ENCODE measurements at regions not wholly inside any gene's neighbourhood (a gene's known extent, or its start where the extent isn't known, plus 50 kb on each side); places are given as distances from the start of the nearest gene placed in this dataset.

DNA sequence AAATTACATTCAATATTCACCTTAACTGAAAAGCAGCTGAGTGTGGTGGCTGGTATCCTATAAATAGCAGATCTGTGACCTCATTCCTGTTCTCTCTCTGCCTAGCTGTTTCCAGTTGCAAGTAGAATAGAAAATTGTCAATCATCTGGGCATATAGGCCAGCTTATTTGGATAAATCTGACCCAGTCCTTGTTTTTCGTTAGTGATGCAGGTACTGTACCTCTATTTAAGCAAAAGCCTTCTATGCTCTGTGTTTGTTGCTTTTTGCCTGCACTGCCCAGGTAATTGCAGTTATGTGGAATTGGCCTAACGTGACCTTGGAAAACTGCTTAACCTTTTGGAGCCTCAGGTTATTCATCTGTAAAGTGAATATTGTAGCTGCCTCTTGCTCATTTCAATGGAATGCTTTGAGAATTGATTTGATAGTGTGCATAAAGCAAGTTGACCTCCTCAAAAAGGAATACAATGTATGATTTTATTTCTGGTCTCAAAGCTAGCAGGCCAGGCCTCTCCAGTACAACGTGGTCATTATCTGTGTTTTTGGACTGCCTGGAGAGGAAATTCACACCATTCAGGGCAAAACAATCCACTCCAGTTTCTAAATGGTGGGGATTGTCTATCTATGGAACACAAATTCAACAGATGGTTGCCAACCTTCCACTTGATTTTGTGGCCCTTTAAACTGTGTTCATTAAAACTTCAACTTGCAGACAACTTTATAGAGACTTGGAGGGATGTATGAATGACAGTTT, 508.7 kb upstream of the CITED2 start:
- ATAC-seq = peak; percentile 77 to 86 (median 84)
- H3K4me1 ChIP-seq = peaks cover 3 to 36% (median 18%) of the 10 kb centered on the region in 12 donors
- TF ChIP-seq POLR2A (IDR thresholded peaks at IDR 0.05) = no peak
- no peaks in the 10 kb centered on the region for H3K27me3 ChIP-seq
- peak overlapping the region; percentile 59 to 87 (median 73) for H3K27ac ChIP-seq
- no peaks in the 10 kb centered on the region for H3K36me3 ChIP-seq
- 32 to 47% (median 40%) methylated on average over 3 of the region's 3 CpGs for WGBS, 4 donors
- no peak for DNase-seq
- intact Hi-C loops (cut with DNase I) = loop anchor here in 8 of 10 donors (2.0 to 10.0 kb wide), 13 partner anchors 94 to 1042 kb away; partner anchors contain the start of gene CITED2 (in 6 of the 8)
- no peak overlapping the region for H3K4me3 ChIP-seq
- no peaks in the 10 kb centered on the region for H3K9me3 ChIP-seq

DNA sequence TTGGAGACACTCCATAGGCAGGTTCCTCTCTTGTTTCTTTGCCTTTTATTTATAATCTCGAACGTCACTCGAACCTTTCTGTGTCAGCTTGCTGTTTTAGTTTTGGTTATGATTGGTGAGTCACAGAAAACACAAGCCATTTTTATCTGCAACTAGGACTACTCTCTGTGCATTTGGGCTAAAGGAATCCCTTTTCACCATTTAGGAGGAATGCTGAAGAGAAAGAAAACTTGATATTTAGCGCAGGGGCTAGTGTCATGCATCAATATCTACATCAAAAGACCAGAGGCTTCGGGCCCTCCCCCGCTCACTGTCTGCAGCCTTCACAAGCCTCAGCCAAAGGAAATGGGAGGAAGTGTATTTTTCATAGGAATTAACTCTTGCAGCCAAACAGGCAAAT, 507.8 kb upstream of the CITED2 start:
- no peaks in the 10 kb centered on the region for H3K27me3 ChIP-seq
- TF ChIP-seq, protein P1, sequence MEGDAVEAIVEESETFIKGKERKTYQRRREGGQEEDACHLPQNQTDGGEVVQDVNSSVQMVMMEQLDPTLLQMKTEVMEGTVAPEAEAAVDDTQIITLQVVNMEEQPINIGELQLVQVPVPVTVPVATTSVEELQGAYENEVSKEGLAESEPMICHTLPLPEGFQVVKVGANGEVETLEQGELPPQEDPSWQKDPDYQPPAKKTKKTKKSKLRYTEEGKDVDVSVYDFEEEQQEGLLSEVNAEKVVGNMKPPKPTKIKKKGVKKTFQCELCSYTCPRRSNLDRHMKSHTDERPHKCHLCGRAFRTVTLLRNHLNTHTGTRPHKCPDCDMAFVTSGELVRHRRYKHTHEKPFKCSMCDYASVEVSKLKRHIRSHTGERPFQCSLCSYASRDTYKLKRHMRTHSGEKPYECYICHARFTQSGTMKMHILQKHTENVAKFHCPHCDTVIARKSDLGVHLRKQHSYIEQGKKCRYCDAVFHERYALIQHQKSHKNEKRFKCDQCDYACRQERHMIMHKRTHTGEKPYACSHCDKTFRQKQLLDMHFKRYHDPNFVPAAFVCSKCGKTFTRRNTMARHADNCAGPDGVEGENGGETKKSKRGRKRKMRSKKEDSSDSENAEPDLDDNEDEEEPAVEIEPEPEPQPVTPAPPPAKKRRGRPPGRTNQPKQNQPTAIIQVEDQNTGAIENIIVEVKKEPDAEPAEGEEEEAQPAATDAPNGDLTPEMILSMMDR (IDR thresholded peaks at IDR 0.05) = no peak
- no peak for TF ChIP-seq POLR2A (IDR thresholded peaks at IDR 0.05)
- intact Hi-C loops (cut with DNase I) = loop anchor here in 8 of 10 donors (2.0 to 10.0 kb wide), 13 partner anchors 95 to 1043 kb away; partner anchors contain the start of gene CITED2 (in 6 of the 8)
- H3K9me3 ChIP-seq = no peaks in the 10 kb centered on the region
- DNase-seq (no peak), ATAC-seq (peak; percentile 24 to 56 (median 32))
- H3K4me3 ChIP-seq = peak overlapping the region in 1 of 12 donors; percentile 4
- 27 to 43% (median 35%) methylated on average over 6 of the region's 6 CpGs for WGBS, 4 donors
- H3K27ac ChIP-seq = peak overlapping the region in 11 of 12 donors; percentile 55 to 87 (median 73)
- H3K36me3 ChIP-seq = no peaks in the 10 kb centered on the region
- H3K4me1 ChIP-seq = peaks cover 3 to 36% (median 18%) of the 10 kb centered on the region in 12 donors

DNA sequence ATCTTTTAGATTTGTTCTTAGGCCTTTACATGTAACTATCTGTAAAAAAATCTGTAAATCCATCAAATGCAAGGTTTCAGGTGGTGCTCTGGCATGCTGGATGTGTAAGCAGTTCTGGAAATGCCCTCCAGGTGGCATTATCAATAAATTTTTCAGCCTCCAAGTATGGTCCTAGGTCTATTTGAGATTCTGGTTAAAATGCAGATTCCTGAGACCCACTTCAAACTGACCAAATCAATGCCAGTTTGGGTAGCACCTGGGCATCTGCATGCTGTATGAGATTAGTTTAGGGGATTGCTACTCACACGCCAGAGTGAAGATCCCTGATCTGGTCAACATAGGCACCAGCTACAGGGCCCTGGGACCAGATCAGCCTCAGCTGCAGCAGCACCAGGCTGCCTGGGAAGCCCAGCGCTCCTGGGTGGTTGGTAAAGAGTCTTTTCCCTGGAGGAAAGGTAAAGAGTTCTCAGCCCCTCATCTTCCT, 507.3 kb upstream of the CITED2 start:
- intact Hi-C loops (cut with DNase I) = loop anchor here in 8 of 10 donors (2.0 to 10.0 kb wide), 13 partner anchors 96 to 1043 kb away; partner anchors contain the start of gene CITED2 (in 6 of the 8)

DNA sequence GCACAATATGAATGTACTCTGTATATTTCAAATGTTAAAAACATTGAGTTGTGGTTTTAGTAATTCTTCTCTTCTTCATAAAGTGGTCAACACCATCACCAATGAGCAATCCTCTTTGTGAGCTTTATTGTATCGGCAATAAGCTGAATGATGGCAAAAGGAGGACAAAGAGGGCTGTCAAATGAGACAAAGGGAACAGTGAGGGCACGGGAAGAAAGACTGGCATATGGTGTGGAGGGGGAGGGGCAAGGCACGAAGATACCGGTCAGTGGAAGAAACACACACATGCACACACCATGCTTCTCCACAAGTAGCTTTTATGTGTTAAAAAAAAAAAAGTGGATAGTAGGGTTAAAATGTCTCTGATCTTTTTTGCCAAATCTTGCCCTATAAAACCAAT, 506.8 kb upstream of the CITED2 start:
- no peak for DNase-seq
- intact Hi-C loops (cut with DNase I) = loop anchor here in 8 of 10 donors (5.0 to 10.0 kb wide), 12 partner anchors 96 to 1044 kb away; partner anchors contain the start of gene CITED2 (in 6 of the 8)

More for the DNA sequence above, 507.3 kb upstream of the CITED2 start:
- Histone ChIP-seq H3K36me3 (no peaks in the 10 kb centered on the region), H3K4me1 (peaks cover 3 to 36% (median 18%) of the 10 kb centered on the region in 12 donors), H3K4me3 (peak overlapping the region in 1 of 12 donors; percentile 4), H3K27ac (peak overlapping the region in 11 of 12 donors; percentile 55 to 87 (median 73)), H3K9me3 (no peaks in the 10 kb centered on the region), H3K27me3 (no peaks in the 10 kb centered on the region)
- ATAC-seq (peak; percentile 68 to 77 (median 72)), DNase-seq (no peak)
- TF ChIP-seq, protein P1 (IDR thresholded peaks at IDR 0.05) = peak; percentile 38 to 67 (median 59)
- TF ChIP-seq POLR2A (IDR thresholded peaks at IDR 0.05) = no peak
- 79 to 86% (median 81%) methylated on average over 2 of the region's 2 CpGs for WGBS, 4 donors

More for the DNA sequence above, 506.8 kb upstream of the CITED2 start:
- Histone ChIP-seq H3K36me3 (no peaks in the 10 kb centered on the region), H3K27ac (no peak overlapping the region), H3K27me3 (no peaks in the 10 kb centered on the region), H3K4me1 (peaks cover 3 to 36% (median 18%) of the 10 kb centered on the region in 12 donors), H3K4me3 (no peak overlapping the region), H3K9me3 (no peaks in the 10 kb centered on the region)
- WGBS, 4 donors = 70 to 80% (median 74%) methylated on average over 4 of the region's 4 CpGs
- TF ChIP-seq, protein P1 (IDR thresholded peaks at IDR 0.05) = no peak
- TF ChIP-seq POLR2A (IDR thresholded peaks at IDR 0.05) = no peak
- no peak for ATAC-seq

All from heart left ventricle (tissue), 16 donors.